IPS-20b (cell line): ENCODE measurements at regions not wholly inside any gene's neighbourhood (a gene's known extent, or its start where the extent isn't known, plus 50 kb on each side); places are given as distances from the start of the nearest gene placed in this dataset.
"Not testable (repeated sequence)": the region's sequence is repeated elsewhere in the genome, so short reads cannot be mapped to it uniquely, and the experiment has no call there.

Experiments used
- H3K27ac ChIP-seq: one replicate; pipeline ENCODE4 v1.5.1; 2013; ENCODE audit warnings: low read length
- H3K27me3 ChIP-seq: 2 replicates; pipeline ENCODE4 v1.6.1; 2013; ENCODE audit warnings: mild to moderate bottlenecking, low read length, inconsistent platforms; ENCODE audit not compliant: insufficient read depth
- H3K36me3 ChIP-seq: 2 replicates; pipeline ENCODE4 v1.6.1; 2013; ENCODE audit warnings: low read depth, mild to moderate bottlenecking, inconsistent platforms, low read length, moderate library complexity; ENCODE audit not compliant: insufficient read depth
- H3K4me1 ChIP-seq: 2 replicates; pipeline ENCODE4 v1.6.1; 2013; ENCODE audit warnings: mild to moderate bottlenecking, control low read depth, inconsistent platforms, low read length, moderate library complexity; ENCODE audit not compliant: insufficient read depth
- H3K4me3 ChIP-seq: 2 replicates; pipeline ENCODE4 v1.5.1; 2013; ENCODE audit warnings: mild to moderate bottlenecking, low read length, inconsistent platforms
- H3K9ac ChIP-seq: 2 replicates; pipeline ENCODE4 v1.6.1; 2013; ENCODE audit warnings: low read depth, mild to moderate bottlenecking, inconsistent platforms, low read length, moderate library complexity
- H3K9me3 ChIP-seq: 2 replicates; pipeline ENCODE4 v1.6.1; 2013; ENCODE audit warnings: mild to moderate bottlenecking, low read depth, low read length, inconsistent platforms; ENCODE audit not compliant: insufficient read depth

DNA sequence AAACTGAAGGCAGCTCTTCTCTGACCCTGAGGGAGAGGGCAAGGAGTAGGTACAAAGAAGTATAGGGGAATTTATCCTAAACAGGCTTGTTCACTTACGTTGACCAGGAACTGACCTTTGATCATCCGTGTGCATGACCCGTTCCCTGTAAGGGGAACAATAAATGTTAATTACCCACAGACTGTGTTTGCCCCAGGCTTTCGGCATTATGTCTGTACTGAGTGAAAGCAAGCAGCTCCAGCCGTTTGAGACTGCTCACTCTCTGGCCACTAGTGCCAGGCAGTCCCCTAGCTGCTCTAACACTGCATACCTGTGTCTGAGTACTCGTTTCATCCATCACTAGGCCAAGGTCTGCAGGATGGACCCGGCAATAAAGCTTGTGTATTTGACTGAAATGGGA is 1365.3 kb downstream of the NCAM2 start:
- no peaks in the 10 kb centered on the region for H3K36me3 ChIP-seq
- peaks cover 24% of the 10 kb centered on the region for H3K9me3 ChIP-seq
- H3K4me1 ChIP-seq = no peaks in the 10 kb centered on the region
- H3K27ac ChIP-seq = no peak overlapping the region
- no peak overlapping the region for H3K9ac ChIP-seq
- H3K4me3 ChIP-seq = no peak overlapping the region
- H3K27me3 ChIP-seq = no peaks in the 10 kb centered on the region

GRCh38 chr21:22364163-22364562 is 1366.0 kb downstream of the NCAM2 start:
- Histone ChIP-seq H3K4me1 (no peaks in the 10 kb centered on the region), H3K27ac (no peak overlapping the region), H3K9me3 (peaks cover 24% of the 10 kb centered on the region), H3K4me3 (no peak overlapping the region), H3K36me3 (no peaks in the 10 kb centered on the region), H3K27me3 (no peaks in the 10 kb centered on the region), H3K9ac (no peak overlapping the region)

DNA sequence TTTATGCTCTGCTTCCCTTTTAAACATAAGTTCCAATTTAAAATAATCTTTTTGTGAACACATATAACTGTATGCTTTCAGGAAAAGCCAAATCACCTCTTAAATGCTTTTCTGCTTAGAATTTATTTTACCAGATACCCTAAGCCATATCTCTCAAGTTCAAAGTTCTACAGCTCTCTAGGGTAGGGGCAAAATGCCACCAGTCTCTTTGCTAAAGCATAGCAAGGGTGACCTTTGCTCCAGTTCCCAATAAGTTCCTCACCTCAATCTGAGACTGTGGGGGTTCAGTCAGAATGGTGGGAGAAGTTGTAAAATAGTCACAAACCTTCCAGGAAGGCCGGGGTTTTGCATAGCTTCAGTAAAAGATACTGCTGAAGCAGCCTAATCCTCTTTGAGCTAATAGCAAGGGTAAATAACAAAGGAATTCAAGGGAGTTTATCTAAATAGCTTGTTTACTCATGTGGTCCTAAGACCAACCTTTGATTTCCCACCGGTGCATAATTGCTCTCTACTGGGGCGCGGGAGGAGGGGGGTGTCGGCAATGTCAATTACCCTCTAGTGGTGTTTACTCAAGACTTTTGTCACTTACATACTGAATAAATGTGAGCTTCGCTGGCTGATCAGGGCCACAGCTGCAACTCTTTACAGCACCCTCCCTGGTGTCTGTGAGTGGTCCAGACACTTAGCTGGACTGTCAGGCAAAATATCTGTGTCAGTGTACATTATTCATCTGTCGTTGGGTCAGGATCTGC is 1376.2 kb downstream of the NCAM2 start:
- Histone ChIP-seq H3K4me1 (peaks cover 4% of the 10 kb centered on the region; the same call in 1 of the 2 replicates), H3K4me3 (no peak overlapping the region), H3K36me3 (no peaks in the 10 kb centered on the region), H3K27me3 (peaks cover 37% of the 10 kb centered on the region), H3K9me3 (no peaks in the 10 kb centered on the region; the same call in 1 of the 2 replicates), H3K27ac (no peak overlapping the region), H3K9ac (no peak overlapping the region)

- not testable (repeated sequence) for H3K36me3 ChIP-seq, H3K4me3 ChIP-seq, H3K9me3 ChIP-seq, H3K4me1 ChIP-seq, H3K9ac ChIP-seq, H3K27ac ChIP-seq
- H3K27me3 ChIP-seq = peaks cover 37% of the 10 kb centered on the region
Observed at GRCh38 chr21:22377795-22378194, 1379.6 kb downstream of the NCAM2 start.

DNA sequence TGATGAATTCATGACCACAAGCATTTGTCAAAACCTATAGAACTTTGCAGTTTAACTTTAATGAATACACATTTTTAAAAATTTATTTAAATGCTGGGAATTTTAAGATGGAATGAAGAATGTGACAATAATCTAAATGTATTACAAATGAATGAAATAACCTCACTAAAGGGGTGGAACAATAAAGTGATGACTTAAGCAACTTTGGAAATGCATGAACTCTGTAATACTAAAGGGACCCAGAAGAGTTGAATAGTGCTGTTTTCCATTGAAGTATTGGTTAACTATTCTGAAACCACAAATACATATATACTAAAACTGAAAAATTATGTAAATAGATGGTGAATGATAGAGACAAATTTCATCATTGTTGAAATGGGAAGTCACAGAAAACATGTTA is 1395.1 kb downstream of the NCAM2 start:
- Histone ChIP-seq H3K27me3 (no peaks in the 10 kb centered on the region), H3K36me3 (no peaks in the 10 kb centered on the region), H3K4me3 (no peak overlapping the region), H3K4me1 (no peaks in the 10 kb centered on the region), H3K9me3 (no peaks in the 10 kb centered on the region), H3K27ac (no peak overlapping the region), H3K9ac (no peak overlapping the region)

DNA sequence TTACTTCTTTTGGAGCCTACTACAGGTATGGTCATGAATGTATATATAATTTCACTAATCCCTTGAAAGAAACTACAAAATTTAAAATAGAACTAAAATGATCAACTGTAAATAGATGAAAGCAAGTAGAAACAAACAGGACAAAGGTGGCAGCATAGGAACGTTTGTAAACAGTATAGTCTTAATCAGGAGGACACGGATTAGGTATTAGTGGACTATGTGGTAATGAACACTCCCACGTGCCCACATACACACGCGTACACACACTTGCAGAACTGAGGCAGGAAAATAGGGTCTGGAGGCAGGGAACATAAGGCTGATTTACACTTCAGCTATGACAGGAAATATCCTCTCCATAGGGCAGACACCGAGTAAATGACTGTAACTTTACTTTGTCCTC is 1397.8 kb downstream of the NCAM2 start:
- Histone ChIP-seq H3K27me3 (no peaks in the 10 kb centered on the region), H3K4me3 (no peak overlapping the region), H3K36me3 (no peaks in the 10 kb centered on the region), H3K4me1 (no peaks in the 10 kb centered on the region), H3K27ac (no peak overlapping the region), H3K9me3 (peaks cover 6% of the 10 kb centered on the region; the same call in 1 of the 2 replicates), H3K9ac (no peak overlapping the region)

DNA sequence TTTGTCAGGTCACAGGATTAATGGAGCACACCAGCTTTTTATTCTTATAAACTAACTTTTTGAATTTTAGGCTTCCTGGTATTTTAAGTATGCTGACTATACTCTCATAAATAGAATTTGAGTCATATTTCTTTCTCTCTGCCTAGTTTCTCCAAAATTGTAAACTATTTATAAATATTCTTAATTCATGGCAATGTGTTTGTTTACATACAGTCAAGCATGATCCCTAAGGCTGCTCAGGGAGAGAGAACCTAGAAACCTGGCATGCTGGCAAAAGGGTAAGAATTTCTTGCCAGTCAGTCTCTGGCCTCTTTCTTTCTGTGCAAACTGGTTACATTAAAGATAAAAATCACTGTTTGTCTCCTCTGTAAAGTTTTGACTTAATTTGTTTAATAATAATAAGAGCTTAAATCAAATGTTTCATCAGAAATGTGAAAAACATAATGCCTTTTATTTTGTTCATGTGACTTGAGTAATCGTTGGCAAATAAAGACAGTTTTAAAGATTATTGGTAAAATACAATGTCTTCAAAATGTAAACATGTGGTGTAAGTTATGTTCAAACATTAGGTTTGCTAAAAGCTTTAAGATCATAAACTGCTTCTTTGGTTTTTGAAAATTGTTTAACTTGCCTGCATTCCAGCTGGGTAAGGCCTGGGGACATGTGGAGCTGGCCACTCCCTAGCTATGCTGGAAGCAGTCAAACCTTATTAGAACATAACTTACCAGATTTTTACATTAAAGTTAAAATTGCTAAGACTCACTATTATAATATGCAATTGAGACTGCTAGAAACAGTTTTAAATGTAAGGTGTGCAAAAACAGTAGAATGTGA is 1401.7 kb downstream of the NCAM2 start:
- Histone ChIP-seq H3K9me3 (peaks cover 6% of the 10 kb centered on the region; the same call in 1 of the 2 replicates), H3K27ac (no peak overlapping the region)

GRCh38 chr21:22409571-22409970 is 1411.4 kb downstream of the NCAM2 start:
- Histone ChIP-seq H3K9me3 (no peaks in the 10 kb centered on the region), H3K36me3 (no peaks in the 10 kb centered on the region), H3K4me3 (no peak overlapping the region), H3K27me3 (no peaks in the 10 kb centered on the region), H3K27ac (no peak overlapping the region), H3K4me1 (no peaks in the 10 kb centered on the region), H3K9ac (no peak overlapping the region)

More for the DNA sequence above, 1401.7 kb downstream of the NCAM2 start:
- Histone ChIP-seq H3K4me3 (no peak overlapping the region), H3K4me1 (no peaks in the 10 kb centered on the region), H3K36me3 (no peaks in the 10 kb centered on the region), H3K9ac (no peak overlapping the region), H3K27me3 (no peaks in the 10 kb centered on the region)

GRCh38 chr21:22416555-22416954 is 1418.3 kb downstream of the NCAM2 start:
- Histone ChIP-seq H3K9me3 (no peaks in the 10 kb centered on the region), H3K27ac (no peak overlapping the region), H3K4me3 (no peak overlapping the region), H3K36me3 (no peaks in the 10 kb centered on the region), H3K9ac (no peak overlapping the region), H3K27me3 (no peaks in the 10 kb centered on the region), H3K4me1 (no peaks in the 10 kb centered on the region)

GRCh38 chr21:22421416-22422180 is 1423.4 kb downstream of the NCAM2 start:
- no peaks in the 10 kb centered on the region for H3K4me1 ChIP-seq
- no peaks in the 10 kb centered on the region for H3K36me3 ChIP-seq
- H3K9ac ChIP-seq = no peak overlapping the region
- H3K4me3 ChIP-seq = no peak overlapping the region
- no peaks in the 10 kb centered on the region for H3K9me3 ChIP-seq
- no peaks in the 10 kb centered on the region for H3K27me3 ChIP-seq
- H3K27ac ChIP-seq = no peak overlapping the region

DNA sequence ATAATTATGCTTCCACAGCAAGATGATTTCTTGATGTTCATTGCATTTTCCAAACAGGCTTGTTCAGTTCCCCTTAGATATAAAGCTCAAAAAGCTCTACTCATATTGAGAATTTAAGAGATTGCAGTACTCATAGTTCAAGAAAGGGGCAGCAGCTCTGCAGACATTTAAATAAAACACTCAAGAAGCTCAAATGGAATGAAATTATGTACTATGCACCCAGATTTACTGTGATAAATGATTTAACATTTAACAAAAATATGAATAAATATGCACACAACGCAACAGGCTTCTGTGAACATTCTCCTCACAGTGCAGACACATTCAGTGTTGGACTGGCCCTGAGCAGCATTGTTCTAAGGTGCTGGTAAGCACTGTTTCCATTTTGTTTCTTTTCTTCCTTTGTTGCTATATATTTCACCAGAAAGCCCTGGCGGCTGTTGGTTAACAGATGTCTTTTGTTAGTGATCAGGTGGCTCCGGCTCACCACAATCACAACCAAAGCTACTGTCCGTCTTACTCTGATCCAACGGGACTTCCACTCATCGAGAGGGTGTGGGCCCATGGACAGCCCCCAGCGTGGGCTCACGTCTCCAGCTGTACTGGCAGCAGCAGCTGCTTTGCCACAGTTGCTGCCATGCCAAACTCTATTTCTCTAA is 1440.3 kb downstream of the NCAM2 start:
- no peaks in the 10 kb centered on the region for H3K4me1 ChIP-seq
- no peaks in the 10 kb centered on the region for H3K27me3 ChIP-seq
- H3K36me3 ChIP-seq = no peaks in the 10 kb centered on the region
- H3K4me3 ChIP-seq = no peak overlapping the region
- no peak overlapping the region for H3K9ac ChIP-seq
- no peak overlapping the region for H3K27ac ChIP-seq
- no peaks in the 10 kb centered on the region for H3K9me3 ChIP-seq
